ENCODE measurements at regions not wholly inside any gene's neighbourhood (a gene's known extent, or its start where the extent isn't known, plus 50 kb on each side); places are given as distances from the start of the nearest gene placed in this dataset.

- Histone ChIP-seq H3K9me1 (ENCODE audit: control insufficient read depth, insufficient read depth, low read length) (no peaks in the 10 kb centered on the region), H2AFZ (ENCODE audit: low read depth, low read length) (no peak overlapping the region), H3K9ac (ENCODE audit: insufficient read depth in 1 of 2, low read depth in 2 of 2, low read length in 2 of 2) (no peak overlapping the region), H3K27me3 (ENCODE audit: control insufficient read depth in 2 of 2, insufficient read depth in 2 of 2, low read length in 2 of 2) (peaks cover 5 to 44% of the 10 kb centered on the region in 2 experiments; a peak in 4 of 5 replicates), H3K27ac (ENCODE audit: extremely low read depth, low read depth, low read length) (no peak overlapping the region), H3K9me3 (replicated peaks; ENCODE audit: control insufficient read depth, insufficient read depth, low read depth, low read length) (no peaks in the 10 kb centered on the region), H3K4me2 (ENCODE audit: insufficient read depth, low read length) (no peak overlapping the region), H3K4me3 (no peak overlapping the region), H4K20me1 (replicated peaks; ENCODE audit: control insufficient read depth, insufficient read depth, low read length) (no peaks in the 10 kb centered on the region; the same call in 1 of the 2 replicates), H3K4me1 (replicated peaks in 1 of 2; ENCODE audit: control insufficient read depth in 2 of 2, insufficient read depth in 2 of 2, low read length in 2 of 2) (no peaks in the 10 kb centered on the region), H3K79me2 (ENCODE audit: control insufficient read depth, insufficient read depth, low read length) (no peaks in the 10 kb centered on the region), H3K36me3 (ENCODE audit: control insufficient read depth, insufficient read depth, low read length) (no peaks in the 10 kb centered on the region)
- in situ Hi-C loops (cut with MboI), result no loop called here
- WGBS (ENCODE audit: insufficient coverage, low coverage, missing lambda C conversion rate), result 2% methylated on average over 10 of the region's 10 CpGs
- ATAC-seq (no peak), DNase-seq (ENCODE audit: extremely low read depth in 1 of 4, low spot score in 3 of 4) (no peak), FAIRE-seq (no peak)
- CTCF ChIA-PET (ENCODE audit: low intra/inter-chr PET ratio), result no interaction called here
- BruUV-seq (replicated peaks), result no TSS peak
- TF ChIP-seq ARNT (IDR thresholded peaks at IDR 0.05) (no peak), TBL1XR1 (IDR thresholded peaks at IDR 0.05; ENCODE audit: low read length in 2 of 2) (no peak), GABPB2 (CRISPR knock-in tag; conservative IDR thresholded peaks at IDR 0.05) (no peak), ZC3H11A (IDR thresholded peaks at IDR 0.05; ENCODE audit: low read depth, low read length) (no peak), MTA3 (IDR thresholded peaks at IDR 0.05; ENCODE audit: borderline replicate concordance) (no peak), MYNN (IDR thresholded peaks at IDR 0.05) (no peak), MYNN (CRISPR knock-in tag; IDR thresholded peaks at IDR 0.05) (no peak), IRF2 (CRISPR knock-in tag; IDR thresholded peaks at IDR 0.05) (no peak), SMC3 (conservative IDR thresholded peaks at IDR 0.05; ENCODE audit: insufficient read depth, low read depth, low read length) (no peak), KLF10 (CRISPR knock-in tag; IDR thresholded peaks at IDR 0.05) (no peak), TAF9B (IDR thresholded peaks at IDR 0.05; ENCODE audit: partially characterized antibody) (no peak), RAD51 (IDR thresholded peaks at IDR 0.05; ENCODE audit: borderline replicate concordance, low read depth) (no peak), CTBP1 (IDR thresholded peaks at IDR 0.05; ENCODE audit: borderline replicate concordance) (no peak), RBM34 (IDR thresholded peaks at IDR 0.05; ENCODE audit: borderline replicate concordance, insufficient read depth, low read length) (no peak), ZNF165 (CRISPR knock-in tag; IDR thresholded peaks at IDR 0.05; ENCODE audit: borderline replicate concordance) (no peak), KAT7 (CRISPR knock-in tag; IDR thresholded peaks at IDR 0.05; ENCODE audit: borderline replicate concordance) (no peak)
- POLR2A ChIA-PET, result interaction anchor here (0.7 kb wide), 1 partner anchor 29 kb away, joined by 3 read pairs; no protein-coding TSS in a partner anchor
- intact Hi-C loops (cut with micrococcal nuclease), result no loop called here
Observed at GRCh38 chr10:6342096-6342685, 139.5 kb downstream of the PFKFB3 start.
